Panc1 (cell line): ENCODE measurements at regions not wholly inside any gene's neighbourhood (a gene's known extent, or its start where the extent isn't known, plus 50 kb on each side); places are given as distances from the start of the nearest gene placed in this dataset.

Experiments used
- POLR2AphosphoS5 ChIP-seq: IDR thresholded peaks from 2 replicates; pipeline ENCODE4 v1.6.1; 2012; ENCODE audit warnings: mild to moderate bottlenecking, low read depth, low read length, moderate library complexity
- SIN3A ChIP-seq: IDR thresholded peaks from 2 replicates; pipeline ENCODE4 v1.6.1; 2012; ENCODE audit warnings: low read depth, mild to moderate bottlenecking, low read length, moderate library complexity, borderline replicate concordance; ENCODE audit not compliant: insufficient read depth
- TCF7L2 ChIP-seq: IDR thresholded peaks from 2 replicates; pipeline ENCODE4 v1.6.1; 2011; ENCODE audit warnings: mild to moderate bottlenecking, low read depth, low read length, inconsistent platforms
- TF ChIP-seq, protein P1 (sequence below): fragments of 450-650 bp; IDR thresholded peaks from 2 replicates; pipeline ENCODE4 v1.5.1; 2017; ENCODE audit warnings: mild to moderate bottlenecking
- TF ChIP-seq, protein P2 (sequence below), 2 experiments: IDR thresholded peaks; 2 replicates each; pipeline ENCODE4 v1.6.1; 2011 to 2012; ENCODE audit warnings: low read depth in 2 of 2, control low read depth in 1 of 2, low read length in 1 of 2, mild to moderate bottlenecking in 1 of 2, moderate library complexity in 1 of 2; ENCODE audit not compliant: insufficient read depth in 1 of 2

DNA sequence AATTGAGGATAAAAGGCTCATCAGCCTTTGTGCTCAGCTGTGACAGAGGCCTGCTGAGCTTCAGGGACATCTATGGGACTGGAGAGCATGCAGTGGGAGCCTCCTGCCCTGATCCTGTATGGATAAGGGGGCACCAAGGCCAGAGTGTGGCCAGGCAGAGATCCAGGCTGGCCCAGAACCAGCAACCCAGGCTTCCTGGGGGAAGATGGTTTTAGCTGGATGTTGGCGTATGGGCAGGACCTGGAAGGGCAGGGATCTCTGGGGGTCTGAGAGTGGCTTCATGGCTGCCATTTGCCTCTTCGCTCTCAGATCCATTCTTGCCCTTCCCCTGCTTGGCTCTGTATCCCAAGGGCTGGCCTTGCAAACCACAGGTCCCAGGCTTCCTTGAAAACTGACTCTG is 169.9 kb downstream of the MACROH2A1 start:
- TF ChIP-seq, protein P1, sequence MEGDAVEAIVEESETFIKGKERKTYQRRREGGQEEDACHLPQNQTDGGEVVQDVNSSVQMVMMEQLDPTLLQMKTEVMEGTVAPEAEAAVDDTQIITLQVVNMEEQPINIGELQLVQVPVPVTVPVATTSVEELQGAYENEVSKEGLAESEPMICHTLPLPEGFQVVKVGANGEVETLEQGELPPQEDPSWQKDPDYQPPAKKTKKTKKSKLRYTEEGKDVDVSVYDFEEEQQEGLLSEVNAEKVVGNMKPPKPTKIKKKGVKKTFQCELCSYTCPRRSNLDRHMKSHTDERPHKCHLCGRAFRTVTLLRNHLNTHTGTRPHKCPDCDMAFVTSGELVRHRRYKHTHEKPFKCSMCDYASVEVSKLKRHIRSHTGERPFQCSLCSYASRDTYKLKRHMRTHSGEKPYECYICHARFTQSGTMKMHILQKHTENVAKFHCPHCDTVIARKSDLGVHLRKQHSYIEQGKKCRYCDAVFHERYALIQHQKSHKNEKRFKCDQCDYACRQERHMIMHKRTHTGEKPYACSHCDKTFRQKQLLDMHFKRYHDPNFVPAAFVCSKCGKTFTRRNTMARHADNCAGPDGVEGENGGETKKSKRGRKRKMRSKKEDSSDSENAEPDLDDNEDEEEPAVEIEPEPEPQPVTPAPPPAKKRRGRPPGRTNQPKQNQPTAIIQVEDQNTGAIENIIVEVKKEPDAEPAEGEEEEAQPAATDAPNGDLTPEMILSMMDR: no peak
- no peak for TF ChIP-seq POLR2AphosphoS5
- TF ChIP-seq, protein P2, sequence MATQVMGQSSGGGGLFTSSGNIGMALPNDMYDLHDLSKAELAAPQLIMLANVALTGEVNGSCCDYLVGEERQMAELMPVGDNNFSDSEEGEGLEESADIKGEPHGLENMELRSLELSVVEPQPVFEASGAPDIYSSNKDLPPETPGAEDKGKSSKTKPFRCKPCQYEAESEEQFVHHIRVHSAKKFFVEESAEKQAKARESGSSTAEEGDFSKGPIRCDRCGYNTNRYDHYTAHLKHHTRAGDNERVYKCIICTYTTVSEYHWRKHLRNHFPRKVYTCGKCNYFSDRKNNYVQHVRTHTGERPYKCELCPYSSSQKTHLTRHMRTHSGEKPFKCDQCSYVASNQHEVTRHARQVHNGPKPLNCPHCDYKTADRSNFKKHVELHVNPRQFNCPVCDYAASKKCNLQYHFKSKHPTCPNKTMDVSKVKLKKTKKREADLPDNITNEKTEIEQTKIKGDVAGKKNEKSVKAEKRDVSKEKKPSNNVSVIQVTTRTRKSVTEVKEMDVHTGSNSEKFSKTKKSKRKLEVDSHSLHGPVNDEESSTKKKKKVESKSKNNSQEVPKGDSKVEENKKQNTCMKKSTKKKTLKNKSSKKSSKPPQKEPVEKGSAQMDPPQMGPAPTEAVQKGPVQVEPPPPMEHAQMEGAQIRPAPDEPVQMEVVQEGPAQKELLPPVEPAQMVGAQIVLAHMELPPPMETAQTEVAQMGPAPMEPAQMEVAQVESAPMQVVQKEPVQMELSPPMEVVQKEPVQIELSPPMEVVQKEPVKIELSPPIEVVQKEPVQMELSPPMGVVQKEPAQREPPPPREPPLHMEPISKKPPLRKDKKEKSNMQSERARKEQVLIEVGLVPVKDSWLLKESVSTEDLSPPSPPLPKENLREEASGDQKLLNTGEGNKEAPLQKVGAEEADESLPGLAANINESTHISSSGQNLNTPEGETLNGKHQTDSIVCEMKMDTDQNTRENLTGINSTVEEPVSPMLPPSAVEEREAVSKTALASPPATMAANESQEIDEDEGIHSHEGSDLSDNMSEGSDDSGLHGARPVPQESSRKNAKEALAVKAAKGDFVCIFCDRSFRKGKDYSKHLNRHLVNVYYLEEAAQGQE (IDR thresholded peaks at IDR 0.05; ENCODE audit: insufficient read depth in 1 of 2, low read depth in 2 of 2, low read length in 1 of 2): no peak
- no peak for TF ChIP-seq TCF7L2
- no peak for TF ChIP-seq SIN3A
